ENCODE measurements at regions not wholly inside any gene's neighbourhood (a gene's known extent, or its start where the extent isn't known, plus 50 kb on each side); places are given as distances from the start of the nearest gene placed in this dataset.

DNA sequence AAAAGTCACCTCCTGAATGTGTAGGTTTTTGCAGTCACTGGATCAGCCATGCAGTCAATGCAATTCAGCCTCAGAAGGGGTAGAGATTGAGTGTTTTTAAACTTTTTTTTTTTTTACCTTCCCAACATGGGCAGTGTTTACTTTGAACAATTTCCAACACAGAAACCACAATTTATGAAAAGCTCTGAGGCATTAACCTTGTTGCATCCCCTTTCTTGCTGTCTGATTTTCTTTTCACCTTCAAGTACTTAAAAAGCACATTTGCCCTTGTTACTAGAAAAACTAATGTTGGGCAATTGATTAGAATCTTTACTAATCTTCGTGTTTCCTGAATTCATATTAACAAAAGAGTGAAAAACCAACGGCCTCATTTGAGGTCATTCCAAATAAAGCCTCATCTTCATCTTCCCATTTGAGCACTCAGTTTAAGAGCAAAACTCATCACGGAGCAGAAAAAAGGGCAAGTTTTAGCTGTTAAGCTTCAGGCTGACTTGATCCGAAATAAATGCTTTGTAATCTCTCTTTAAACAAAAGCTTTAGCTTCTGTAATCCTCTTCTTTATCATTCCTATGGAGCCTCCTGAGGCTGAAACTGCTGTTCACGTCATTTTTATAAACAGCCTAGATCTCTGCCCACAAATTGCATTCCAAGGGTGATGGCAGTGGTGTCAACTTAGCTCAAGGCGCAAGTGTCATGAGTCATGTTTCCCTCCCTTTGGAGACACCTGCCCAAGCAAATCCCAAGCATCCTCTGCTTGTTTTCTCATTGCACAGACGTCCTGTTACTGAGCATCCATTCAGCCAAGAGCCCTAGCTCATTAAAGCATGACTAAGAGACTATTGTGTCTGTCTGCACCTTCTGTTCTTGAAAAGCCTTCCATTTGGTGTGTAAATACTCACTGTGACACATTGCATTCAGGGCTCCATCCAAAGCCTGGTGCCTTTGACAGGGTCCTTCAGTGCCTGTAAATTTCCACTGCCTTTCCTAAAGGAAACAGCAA lies 107.7 kb downstream of the HNMT start:
- TF ChIP-seq EZH2phosphoT487 (IDR thresholded peaks at IDR 0.05; ENCODE audit: low read depth, severe bottlenecking, unreplicated experiment): peak; percentile 93
- TF ChIP-seq, protein P1, sequence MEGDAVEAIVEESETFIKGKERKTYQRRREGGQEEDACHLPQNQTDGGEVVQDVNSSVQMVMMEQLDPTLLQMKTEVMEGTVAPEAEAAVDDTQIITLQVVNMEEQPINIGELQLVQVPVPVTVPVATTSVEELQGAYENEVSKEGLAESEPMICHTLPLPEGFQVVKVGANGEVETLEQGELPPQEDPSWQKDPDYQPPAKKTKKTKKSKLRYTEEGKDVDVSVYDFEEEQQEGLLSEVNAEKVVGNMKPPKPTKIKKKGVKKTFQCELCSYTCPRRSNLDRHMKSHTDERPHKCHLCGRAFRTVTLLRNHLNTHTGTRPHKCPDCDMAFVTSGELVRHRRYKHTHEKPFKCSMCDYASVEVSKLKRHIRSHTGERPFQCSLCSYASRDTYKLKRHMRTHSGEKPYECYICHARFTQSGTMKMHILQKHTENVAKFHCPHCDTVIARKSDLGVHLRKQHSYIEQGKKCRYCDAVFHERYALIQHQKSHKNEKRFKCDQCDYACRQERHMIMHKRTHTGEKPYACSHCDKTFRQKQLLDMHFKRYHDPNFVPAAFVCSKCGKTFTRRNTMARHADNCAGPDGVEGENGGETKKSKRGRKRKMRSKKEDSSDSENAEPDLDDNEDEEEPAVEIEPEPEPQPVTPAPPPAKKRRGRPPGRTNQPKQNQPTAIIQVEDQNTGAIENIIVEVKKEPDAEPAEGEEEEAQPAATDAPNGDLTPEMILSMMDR (IDR thresholded peaks at IDR 0.05; ENCODE audit: poor library complexity): no peak

Measured in hepatocyte (in vitro differentiated cells).